GM23338 (cell line): ENCODE measurements at regions not wholly inside any gene's neighbourhood (a gene's known extent, or its start where the extent isn't known, plus 50 kb on each side); places are given as distances from the start of the nearest gene placed in this dataset.

Experiments
- ATAC-seq: fragments of 200-7000 bp; cut with Tn5 transposase; 3 replicates; pipeline ENCODE4 v1.9.1; 2020
- DNase-seq: peaks from one replicate; pipeline ENCODE4 v3.0.0-alpha.2; 2015; ENCODE audit warnings: low spot score
- H2AFZ ChIP-seq: fragments of 200-600 bp; sonication (generic); 2 replicates; pipeline ENCODE4 v1.8.0; 2016; ENCODE audit warnings: antibody characterized with exemption, mild to moderate bottlenecking, moderate library complexity
- H3F3A ChIP-seq: fragments of 200-600 bp; sonication (generic); replicated peaks from 2 replicates; pipeline ENCODE4 v1.8.0; 2017; ENCODE audit warnings: antibody characterized with exemption, mixed run types, low read depth
- H3K27ac ChIP-seq: fragments of 200-600 bp; sonication (generic); 2 replicates; pipeline ENCODE4 v1.6.1; 2016; ENCODE audit warnings: low read depth
- H3K27me3 ChIP-seq: fragments of 200-600 bp; sonication (generic); 2 replicates; pipeline ENCODE4 v1.8.0; 2016; ENCODE audit warnings: mild to moderate bottlenecking, mixed run types, moderate library complexity; ENCODE audit not compliant: insufficient read depth
- H3K36me3 ChIP-seq: fragments of 200-600 bp; sonication (generic); 2 replicates; pipeline ENCODE4 v1.8.0; 2016; ENCODE audit warnings: mild to moderate bottlenecking; ENCODE audit not compliant: insufficient read depth
- H3K4me1 ChIP-seq: fragments of 200-600 bp; sonication (generic); 2 replicates; pipeline ENCODE4 v1.8.0; 2016; ENCODE audit warnings: mild to moderate bottlenecking, moderate library complexity; ENCODE audit not compliant: insufficient read depth
- H3K4me2 ChIP-seq: fragments of 200-600 bp; sonication (generic); 2 replicates; pipeline ENCODE4 v1.7.1; 2017; ENCODE audit warnings: mixed run types
- H3K4me3 ChIP-seq: fragments of 200-600 bp; sonication (generic); 2 replicates; pipeline ENCODE4 v1.6.1; 2016; ENCODE audit warnings: mixed run types
- H3K79me2 ChIP-seq: fragments of 200-600 bp; sonication (generic); replicated peaks from 2 replicates; pipeline ENCODE4 v1.8.0; 2017; ENCODE audit warnings: mild to moderate bottlenecking; ENCODE audit not compliant: insufficient read depth
- H3K9me2 ChIP-seq: fragments of 200-600 bp; sonication (generic); 2 replicates; pipeline ENCODE4 v1.8.0; 2017; ENCODE audit not compliant: insufficient read depth
- H4K20me1 ChIP-seq: fragments of 200-600 bp; sonication (generic); replicated peaks from 2 replicates; pipeline ENCODE4 v1.8.0; 2017; ENCODE audit warnings: mild to moderate bottlenecking; ENCODE audit not compliant: insufficient read depth
- H3K27ac Mint-ChIP-seq: 2 replicates; pipeline ENCODE4 v1.8.0; 2020; ENCODE audit warnings: inconsistent platforms, mild to moderate bottlenecking, moderate library complexity, mixed read lengths
- H3K27me3 Mint-ChIP-seq: 3 replicates; pipeline ENCODE4 v1.8.0; 2022; ENCODE audit warnings: low read depth, mild to moderate bottlenecking, moderate library complexity, mixed read lengths, inconsistent platforms; ENCODE audit not compliant: insufficient read depth, poor library complexity
- H3K36me3 Mint-ChIP-seq: 3 replicates; pipeline ENCODE4 v1.8.0; 2021; ENCODE audit warnings: low read depth, mild to moderate bottlenecking, inconsistent platforms, moderate library complexity, mixed read lengths
- H3K4me1 Mint-ChIP-seq: 3 replicates; pipeline ENCODE4 v1.8.0; 2020; ENCODE audit warnings: mild to moderate bottlenecking, inconsistent platforms, mixed read lengths
- H3K4me3 Mint-ChIP-seq: 3 replicates; pipeline ENCODE4 v1.8.0; 2021; ENCODE audit warnings: moderate library complexity, mild to moderate bottlenecking, inconsistent platforms, mixed read lengths
- H3K9me3 Mint-ChIP-seq: 3 replicates; pipeline ENCODE4 v1.8.0; 2020; ENCODE audit warnings: moderate library complexity, mild to moderate bottlenecking, inconsistent platforms, mixed read lengths
- CREB1 ChIP-seq: fragments of 250-450 bp; sonication (Bioruptor Pico); IDR thresholded peaks from 2 replicates; pipeline ENCODE4 v1.5.0; 2020; ENCODE audit warnings: low read depth, mild to moderate bottlenecking, moderate library complexity
- EZH2 ChIP-seq: fragments of 200-600 bp; sonication (generic); IDR thresholded peaks from one replicate; pipeline ENCODE4 v1.8.0; 2017; ENCODE audit warnings: antibody characterized with exemption, mild to moderate bottlenecking, low read depth; ENCODE audit not compliant: unreplicated experiment
- EZH2phosphoT487 ChIP-seq: fragments of 200-600 bp; sonication (generic); IDR thresholded peaks from one replicate; pipeline ENCODE4 v1.8.1; 2018; ENCODE audit warnings: antibody characterized with exemption; ENCODE audit not compliant: unreplicated experiment
- JUNB ChIP-seq: IDR thresholded peaks from one replicate; pipeline ENCODE4 v1.6.1; 2016; ENCODE audit warnings: antibody characterized with exemption; ENCODE audit not compliant: unreplicated experiment
- NANOG ChIP-seq: IDR thresholded peaks from 2 replicates; pipeline ENCODE4 v1.6.1; 2016; ENCODE audit warnings: antibody characterized with exemption, borderline replicate concordance
- POLR2AphosphoS5 ChIP-seq: IDR thresholded peaks from 2 replicates; pipeline ENCODE4 v1.6.1; 2016; ENCODE audit warnings: antibody characterized with exemption, low read depth
- STAT1 ChIP-seq: IDR thresholded peaks from one replicate; pipeline ENCODE4 v1.6.1; 2016; ENCODE audit warnings: antibody characterized with exemption; ENCODE audit not compliant: unreplicated experiment
- ZNF114 ChIP-seq: fragments of 250-450 bp; sonication (Bioruptor Pico); IDR thresholded peaks from 2 replicates; pipeline ENCODE4 v1.5.0; 2020; ENCODE audit warnings: mild to moderate bottlenecking, moderate library complexity
- ZNF331 ChIP-seq: fragments of 250-450 bp; sonication (Bioruptor Pico); IDR thresholded peaks from 2 replicates; pipeline ENCODE4 v1.5.0; 2020; ENCODE audit warnings: low read depth, mild to moderate bottlenecking, moderate library complexity
- TF ChIP-seq, protein P1 (sequence below): fragments of 250-450 bp; sonication (Bioruptor Pico); IDR thresholded peaks from 2 replicates; pipeline ENCODE4 v1.5.0; 2020; ENCODE audit warnings: mild to moderate bottlenecking, moderate library complexity
- TF ChIP-seq, protein P2 (sequence below), 2 experiments: fragments of 200-600 bp in 1 of 2; sonication (generic) in 1 of 2; conservative IDR thresholded peaks; 2 replicates each; pipeline versions ENCODE4 v1.5.1 to v1.6.1; 2016 to 2017; ENCODE audit warnings: antibody characterized with exemption in 2 of 2, low read depth in 2 of 2, mild to moderate bottlenecking in 2 of 2, moderate library complexity in 1 of 2
- TF ChIP-seq, protein P3 (sequence below): IDR thresholded peaks from 2 replicates; pipeline ENCODE4 v1.6.1; 2016; ENCODE audit warnings: antibody characterized with exemption
- TF ChIP-seq, protein P4 (sequence below): IDR thresholded peaks from one replicate; pipeline ENCODE4 v1.6.1; 2018; ENCODE audit warnings: antibody characterized with exemption; ENCODE audit not compliant: unreplicated experiment

DNA sequence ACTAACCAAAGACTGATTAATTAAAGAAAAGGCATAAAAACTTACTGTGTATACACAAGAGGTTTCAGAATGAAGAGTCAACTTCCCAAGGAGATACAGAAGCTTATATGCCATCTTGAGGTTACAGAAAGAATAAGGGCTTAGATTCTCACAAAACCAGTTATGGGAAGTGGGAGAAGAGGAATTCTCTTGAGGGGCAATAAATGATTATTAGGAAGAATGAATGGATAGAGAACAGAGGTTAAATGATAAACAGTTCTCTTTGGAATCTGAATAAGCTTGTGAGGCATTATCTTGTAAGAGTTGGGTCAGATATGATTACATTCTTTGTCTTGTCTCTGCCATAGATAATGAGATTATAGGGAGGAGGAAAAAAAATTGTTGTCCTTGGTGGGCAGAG is 126.7 kb upstream of the SPATA16 start:
- Mint-ChIP-seq H3K4me1 (peaks cover 23% of the 10 kb centered on the region), H3K4me3 (no peak overlapping the region), H3K36me3 (no peaks in the 10 kb centered on the region), H3K27ac (0 out of 2 replicates have a peak overlapping the region, but pooled peaks have one; percentile 8), H3K9me3 (no peaks in the 10 kb centered on the region), H3K27me3 (no peaks in the 10 kb centered on the region)
- Histone ChIP-seq H3F3A (no peaks in the 10 kb centered on the region), H4K20me1 (no peaks in the 10 kb centered on the region), H3K27ac (no peak overlapping the region), H3K9me2 (0 out of 2 replicates have a peak, but pooled peaks cover 4% of the 10 kb centered on the region), H3K27me3 (no peaks in the 10 kb centered on the region), H2AFZ (no peak overlapping the region), H3K79me2 (no peaks in the 10 kb centered on the region), H3K4me2 (no peak overlapping the region), H3K4me3 (no peak overlapping the region), H3K4me1 (peaks cover 22% of the 10 kb centered on the region), H3K36me3 (no peaks in the 10 kb centered on the region)
- TF ChIP-seq, protein P1, sequence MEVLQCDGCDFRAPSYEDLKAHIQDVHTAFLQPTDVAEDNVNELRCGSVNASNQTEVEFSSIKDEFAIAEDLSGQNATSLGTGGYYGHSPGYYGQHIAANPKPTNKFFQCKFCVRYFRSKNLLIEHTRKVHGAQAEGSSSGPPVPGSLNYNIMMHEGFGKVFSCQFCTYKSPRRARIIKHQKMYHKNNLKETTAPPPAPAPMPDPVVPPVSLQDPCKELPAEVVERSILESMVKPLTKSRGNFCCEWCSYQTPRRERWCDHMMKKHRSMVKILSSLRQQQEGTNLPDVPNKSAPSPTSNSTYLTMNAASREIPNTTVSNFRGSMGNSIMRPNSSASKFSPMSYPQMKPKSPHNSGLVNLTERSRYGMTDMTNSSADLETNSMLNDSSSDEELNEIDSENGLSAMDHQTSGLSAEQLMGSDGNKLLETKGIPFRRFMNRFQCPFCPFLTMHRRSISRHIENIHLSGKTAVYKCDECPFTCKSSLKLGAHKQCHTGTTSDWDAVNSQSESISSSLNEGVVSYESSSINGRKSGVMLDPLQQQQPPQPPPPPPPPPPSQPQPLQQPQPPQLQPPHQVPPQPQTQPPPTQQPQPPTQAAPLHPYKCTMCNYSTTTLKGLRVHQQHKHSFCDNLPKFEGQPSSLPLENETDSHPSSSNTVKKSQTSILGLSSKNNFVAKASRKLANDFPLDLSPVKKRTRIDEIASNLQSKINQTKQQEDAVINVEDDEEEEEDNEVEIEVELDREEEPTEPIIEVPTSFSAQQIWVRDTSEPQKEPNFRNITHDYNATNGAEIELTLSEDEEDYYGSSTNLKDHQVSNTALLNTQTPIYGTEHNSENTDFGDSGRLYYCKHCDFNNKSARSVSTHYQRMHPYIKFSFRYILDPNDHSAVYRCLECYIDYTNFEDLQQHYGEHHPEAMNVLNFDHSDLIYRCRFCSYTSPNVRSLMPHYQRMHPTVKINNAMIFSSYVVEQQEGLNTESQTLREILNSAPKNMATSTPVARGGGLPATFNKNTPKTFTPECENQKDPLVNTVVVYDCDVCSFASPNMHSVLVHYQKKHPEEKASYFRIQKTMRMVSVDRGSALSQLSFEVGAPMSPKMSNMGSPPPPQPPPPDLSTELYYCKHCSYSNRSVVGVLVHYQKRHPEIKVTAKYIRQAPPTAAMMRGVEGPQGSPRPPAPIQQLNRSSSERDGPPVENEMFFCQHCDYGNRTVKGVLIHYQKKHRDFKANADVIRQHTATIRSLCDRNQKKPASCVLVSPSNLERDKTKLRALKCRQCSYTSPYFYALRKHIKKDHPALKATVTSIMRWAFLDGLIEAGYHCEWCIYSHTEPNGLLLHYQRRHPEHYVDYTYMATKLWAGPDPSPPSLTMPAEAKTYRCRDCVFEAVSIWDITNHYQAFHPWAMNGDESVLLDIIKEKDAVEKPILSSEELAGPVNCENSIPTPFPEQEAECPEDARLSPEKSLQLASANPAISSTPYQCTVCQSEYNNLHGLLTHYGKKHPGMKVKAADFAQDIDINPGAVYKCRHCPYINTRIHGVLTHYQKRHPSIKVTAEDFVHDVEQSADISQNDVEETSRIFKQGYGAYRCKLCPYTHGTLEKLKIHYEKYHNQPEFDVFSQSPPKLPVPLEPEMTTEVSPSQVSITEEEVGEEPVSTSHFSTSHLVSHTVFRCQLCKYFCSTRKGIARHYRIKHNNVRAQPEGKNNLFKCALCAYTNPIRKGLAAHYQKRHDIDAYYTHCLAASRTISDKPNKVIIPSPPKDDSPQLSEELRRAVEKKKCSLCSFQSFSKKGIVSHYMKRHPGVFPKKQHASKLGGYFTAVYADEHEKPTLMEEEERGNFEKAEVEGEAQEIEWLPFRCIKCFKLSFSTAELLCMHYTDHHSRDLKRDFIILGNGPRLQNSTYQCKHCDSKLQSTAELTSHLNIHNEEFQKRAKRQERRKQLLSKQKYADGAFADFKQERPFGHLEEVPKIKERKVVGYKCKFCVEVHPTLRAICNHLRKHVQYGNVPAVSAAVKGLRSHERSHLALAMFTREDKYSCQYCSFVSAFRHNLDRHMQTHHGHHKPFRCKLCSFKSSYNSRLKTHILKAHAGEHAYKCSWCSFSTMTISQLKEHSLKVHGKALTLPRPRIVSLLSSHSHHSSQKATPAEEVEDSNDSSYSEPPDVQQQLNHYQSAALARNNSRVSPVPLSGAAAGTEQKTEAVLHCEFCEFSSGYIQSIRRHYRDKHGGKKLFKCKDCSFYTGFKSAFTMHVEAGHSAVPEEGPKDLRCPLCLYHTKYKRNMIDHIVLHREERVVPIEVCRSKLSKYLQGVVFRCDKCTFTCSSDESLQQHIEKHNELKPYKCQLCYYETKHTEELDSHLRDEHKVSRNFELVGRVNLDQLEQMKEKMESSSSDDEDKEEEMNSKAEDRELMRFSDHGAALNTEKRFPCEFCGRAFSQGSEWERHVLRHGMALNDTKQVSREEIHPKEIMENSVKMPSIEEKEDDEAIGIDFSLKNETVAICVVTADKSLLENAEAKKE (CRISPR knock-in tag), result no peak
- no peak for TF ChIP-seq EZH2phosphoT487
- TF ChIP-seq, protein P2, sequence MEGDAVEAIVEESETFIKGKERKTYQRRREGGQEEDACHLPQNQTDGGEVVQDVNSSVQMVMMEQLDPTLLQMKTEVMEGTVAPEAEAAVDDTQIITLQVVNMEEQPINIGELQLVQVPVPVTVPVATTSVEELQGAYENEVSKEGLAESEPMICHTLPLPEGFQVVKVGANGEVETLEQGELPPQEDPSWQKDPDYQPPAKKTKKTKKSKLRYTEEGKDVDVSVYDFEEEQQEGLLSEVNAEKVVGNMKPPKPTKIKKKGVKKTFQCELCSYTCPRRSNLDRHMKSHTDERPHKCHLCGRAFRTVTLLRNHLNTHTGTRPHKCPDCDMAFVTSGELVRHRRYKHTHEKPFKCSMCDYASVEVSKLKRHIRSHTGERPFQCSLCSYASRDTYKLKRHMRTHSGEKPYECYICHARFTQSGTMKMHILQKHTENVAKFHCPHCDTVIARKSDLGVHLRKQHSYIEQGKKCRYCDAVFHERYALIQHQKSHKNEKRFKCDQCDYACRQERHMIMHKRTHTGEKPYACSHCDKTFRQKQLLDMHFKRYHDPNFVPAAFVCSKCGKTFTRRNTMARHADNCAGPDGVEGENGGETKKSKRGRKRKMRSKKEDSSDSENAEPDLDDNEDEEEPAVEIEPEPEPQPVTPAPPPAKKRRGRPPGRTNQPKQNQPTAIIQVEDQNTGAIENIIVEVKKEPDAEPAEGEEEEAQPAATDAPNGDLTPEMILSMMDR (conservative IDR thresholded peaks at IDR 0.05; ENCODE audit: low read depth in 2 of 2), result no peak; a peak in 1 of 4 replicates
- no peak for TF ChIP-seq ZNF114 (CRISPR knock-in tag)
- no peak for TF ChIP-seq ZNF331 (CRISPR knock-in tag)
- no peak for TF ChIP-seq STAT1
- TF ChIP-seq JUNB, result no peak
- no peak for TF ChIP-seq POLR2AphosphoS5
- TF ChIP-seq, protein P3, sequence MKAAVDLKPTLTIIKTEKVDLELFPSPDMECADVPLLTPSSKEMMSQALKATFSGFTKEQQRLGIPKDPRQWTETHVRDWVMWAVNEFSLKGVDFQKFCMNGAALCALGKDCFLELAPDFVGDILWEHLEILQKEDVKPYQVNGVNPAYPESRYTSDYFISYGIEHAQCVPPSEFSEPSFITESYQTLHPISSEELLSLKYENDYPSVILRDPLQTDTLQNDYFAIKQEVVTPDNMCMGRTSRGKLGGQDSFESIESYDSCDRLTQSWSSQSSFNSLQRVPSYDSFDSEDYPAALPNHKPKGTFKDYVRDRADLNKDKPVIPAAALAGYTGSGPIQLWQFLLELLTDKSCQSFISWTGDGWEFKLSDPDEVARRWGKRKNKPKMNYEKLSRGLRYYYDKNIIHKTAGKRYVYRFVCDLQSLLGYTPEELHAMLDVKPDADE, result no peak
- no peak for TF ChIP-seq CREB1 (CRISPR knock-in tag)
- no peak for TF ChIP-seq EZH2
- TF ChIP-seq NANOG, result no peak
- TF ChIP-seq, protein P4, sequence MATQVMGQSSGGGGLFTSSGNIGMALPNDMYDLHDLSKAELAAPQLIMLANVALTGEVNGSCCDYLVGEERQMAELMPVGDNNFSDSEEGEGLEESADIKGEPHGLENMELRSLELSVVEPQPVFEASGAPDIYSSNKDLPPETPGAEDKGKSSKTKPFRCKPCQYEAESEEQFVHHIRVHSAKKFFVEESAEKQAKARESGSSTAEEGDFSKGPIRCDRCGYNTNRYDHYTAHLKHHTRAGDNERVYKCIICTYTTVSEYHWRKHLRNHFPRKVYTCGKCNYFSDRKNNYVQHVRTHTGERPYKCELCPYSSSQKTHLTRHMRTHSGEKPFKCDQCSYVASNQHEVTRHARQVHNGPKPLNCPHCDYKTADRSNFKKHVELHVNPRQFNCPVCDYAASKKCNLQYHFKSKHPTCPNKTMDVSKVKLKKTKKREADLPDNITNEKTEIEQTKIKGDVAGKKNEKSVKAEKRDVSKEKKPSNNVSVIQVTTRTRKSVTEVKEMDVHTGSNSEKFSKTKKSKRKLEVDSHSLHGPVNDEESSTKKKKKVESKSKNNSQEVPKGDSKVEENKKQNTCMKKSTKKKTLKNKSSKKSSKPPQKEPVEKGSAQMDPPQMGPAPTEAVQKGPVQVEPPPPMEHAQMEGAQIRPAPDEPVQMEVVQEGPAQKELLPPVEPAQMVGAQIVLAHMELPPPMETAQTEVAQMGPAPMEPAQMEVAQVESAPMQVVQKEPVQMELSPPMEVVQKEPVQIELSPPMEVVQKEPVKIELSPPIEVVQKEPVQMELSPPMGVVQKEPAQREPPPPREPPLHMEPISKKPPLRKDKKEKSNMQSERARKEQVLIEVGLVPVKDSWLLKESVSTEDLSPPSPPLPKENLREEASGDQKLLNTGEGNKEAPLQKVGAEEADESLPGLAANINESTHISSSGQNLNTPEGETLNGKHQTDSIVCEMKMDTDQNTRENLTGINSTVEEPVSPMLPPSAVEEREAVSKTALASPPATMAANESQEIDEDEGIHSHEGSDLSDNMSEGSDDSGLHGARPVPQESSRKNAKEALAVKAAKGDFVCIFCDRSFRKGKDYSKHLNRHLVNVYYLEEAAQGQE, result no peak
- ATAC-seq (no peak), DNase-seq (no peak)
